ENCODE measurements at regions not wholly inside any gene's neighbourhood (a gene's known extent, or its start where the extent isn't known, plus 50 kb on each side); places are given as distances from the start of the nearest gene placed in this dataset.

GRCh38 chr4:175871774-175872405, 59.8 kb upstream of the GPM6A start:
- no peak for DNase-seq (ENCODE audit: low read depth)
- TF ChIP-seq, protein P1, sequence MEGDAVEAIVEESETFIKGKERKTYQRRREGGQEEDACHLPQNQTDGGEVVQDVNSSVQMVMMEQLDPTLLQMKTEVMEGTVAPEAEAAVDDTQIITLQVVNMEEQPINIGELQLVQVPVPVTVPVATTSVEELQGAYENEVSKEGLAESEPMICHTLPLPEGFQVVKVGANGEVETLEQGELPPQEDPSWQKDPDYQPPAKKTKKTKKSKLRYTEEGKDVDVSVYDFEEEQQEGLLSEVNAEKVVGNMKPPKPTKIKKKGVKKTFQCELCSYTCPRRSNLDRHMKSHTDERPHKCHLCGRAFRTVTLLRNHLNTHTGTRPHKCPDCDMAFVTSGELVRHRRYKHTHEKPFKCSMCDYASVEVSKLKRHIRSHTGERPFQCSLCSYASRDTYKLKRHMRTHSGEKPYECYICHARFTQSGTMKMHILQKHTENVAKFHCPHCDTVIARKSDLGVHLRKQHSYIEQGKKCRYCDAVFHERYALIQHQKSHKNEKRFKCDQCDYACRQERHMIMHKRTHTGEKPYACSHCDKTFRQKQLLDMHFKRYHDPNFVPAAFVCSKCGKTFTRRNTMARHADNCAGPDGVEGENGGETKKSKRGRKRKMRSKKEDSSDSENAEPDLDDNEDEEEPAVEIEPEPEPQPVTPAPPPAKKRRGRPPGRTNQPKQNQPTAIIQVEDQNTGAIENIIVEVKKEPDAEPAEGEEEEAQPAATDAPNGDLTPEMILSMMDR (IDR thresholded peaks at IDR 0.05; ENCODE audit: control insufficient read depth, insufficient read depth, low read depth, low read length, missing control alignments) = no peak
- H3K4me3 ChIP-seq (ENCODE audit: control insufficient read depth, low read depth, low read length) = no peak overlapping the region

DNA sequence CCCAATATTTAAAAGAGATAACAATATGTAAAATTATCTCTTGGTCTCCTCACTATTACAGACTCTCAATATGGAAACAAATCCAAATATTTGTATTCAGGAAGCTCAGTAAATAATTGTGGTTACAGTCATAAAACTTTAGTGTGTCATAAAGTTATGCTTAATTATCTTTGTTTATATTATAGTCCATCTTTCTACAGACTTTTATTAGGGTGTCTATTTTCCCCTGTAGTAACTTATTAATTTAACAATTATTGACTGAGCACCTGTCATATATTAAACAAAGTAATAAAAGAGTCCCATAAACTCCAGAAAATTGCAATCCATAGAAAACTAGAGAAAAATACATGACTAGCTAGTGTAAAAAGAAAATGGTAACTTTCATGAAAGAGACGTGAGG, 61.6 kb upstream of the GPM6A start:
- H3K4me3 ChIP-seq (ENCODE audit: control insufficient read depth, low read depth, low read length) = no peak overlapping the region
- TF ChIP-seq, protein P1 (IDR thresholded peaks at IDR 0.05; ENCODE audit: control insufficient read depth, insufficient read depth, low read depth, low read length, missing control alignments) = no peak
- DNase-seq (ENCODE audit: low read depth) = no peak

DNA sequence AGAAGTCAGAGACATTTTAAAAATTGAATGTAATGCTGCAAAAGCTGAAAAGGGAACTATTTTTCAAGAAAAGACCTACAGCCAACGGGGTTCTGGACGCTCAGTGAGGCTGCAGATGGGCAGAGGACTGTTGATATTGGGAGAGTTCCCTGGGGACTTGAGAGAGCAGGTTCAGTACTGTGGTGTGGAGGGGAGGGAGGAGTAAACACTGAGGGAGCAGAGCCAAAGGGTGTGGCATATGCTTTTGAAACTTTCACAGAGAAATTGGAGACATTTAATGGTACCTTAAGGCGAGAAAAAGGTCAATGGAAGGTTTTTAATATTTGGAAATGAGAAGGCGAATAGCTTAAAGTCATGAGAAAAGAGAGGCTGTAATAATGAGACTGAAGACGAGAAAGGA, 62.2 kb upstream of the GPM6A start:
- DNase-seq (ENCODE audit: low read depth) = no peak
- TF ChIP-seq, protein P1 (IDR thresholded peaks at IDR 0.05; ENCODE audit: control insufficient read depth, insufficient read depth, low read depth, low read length, missing control alignments) = no peak
- no peak overlapping the region for H3K4me3 ChIP-seq (ENCODE audit: control insufficient read depth, low read depth, low read length)

DNA sequence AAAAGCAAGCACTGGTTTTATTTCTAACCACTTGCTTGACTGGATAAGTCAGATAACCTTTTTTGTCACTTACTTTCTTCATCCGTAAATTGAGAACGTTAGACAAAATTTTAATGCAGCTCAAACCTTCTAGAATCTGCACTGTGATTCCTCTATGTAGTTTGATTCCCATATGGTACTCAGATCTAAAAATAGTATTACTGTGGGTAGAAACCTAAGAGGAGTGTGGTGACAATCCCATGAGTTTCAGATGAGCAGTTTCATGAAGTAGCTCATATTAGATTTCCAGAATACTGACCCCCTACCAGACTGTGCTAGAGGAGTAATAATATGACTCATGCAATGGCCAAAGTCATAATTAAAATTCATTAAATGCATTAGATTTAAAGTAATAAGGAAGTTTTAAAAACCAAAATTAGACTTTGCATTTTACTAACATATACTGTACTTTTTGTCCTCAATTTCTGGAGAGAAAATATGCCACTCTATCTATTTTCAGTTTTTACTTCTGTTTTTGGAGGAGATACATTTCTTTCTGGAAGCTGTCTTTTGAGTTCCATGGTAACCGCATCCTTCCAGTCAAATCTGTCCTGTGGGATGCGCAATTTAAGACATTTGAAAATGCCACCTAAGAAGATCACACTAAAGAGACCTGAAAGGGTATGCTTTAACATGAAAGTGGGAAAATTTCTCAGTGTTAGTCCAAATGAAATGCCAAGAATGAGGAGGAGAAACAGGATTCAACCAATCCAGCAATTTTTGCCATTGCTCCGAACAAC, 64.1 kb upstream of the GPM6A start:
- no peak for DNase-seq (ENCODE audit: low read depth)
- TF ChIP-seq, protein P1 (IDR thresholded peaks at IDR 0.05; ENCODE audit: control insufficient read depth, insufficient read depth, low read depth, low read length, missing control alignments) = no peak
- no peak overlapping the region for H3K4me3 ChIP-seq (ENCODE audit: control insufficient read depth, low read depth, low read length)

DNA sequence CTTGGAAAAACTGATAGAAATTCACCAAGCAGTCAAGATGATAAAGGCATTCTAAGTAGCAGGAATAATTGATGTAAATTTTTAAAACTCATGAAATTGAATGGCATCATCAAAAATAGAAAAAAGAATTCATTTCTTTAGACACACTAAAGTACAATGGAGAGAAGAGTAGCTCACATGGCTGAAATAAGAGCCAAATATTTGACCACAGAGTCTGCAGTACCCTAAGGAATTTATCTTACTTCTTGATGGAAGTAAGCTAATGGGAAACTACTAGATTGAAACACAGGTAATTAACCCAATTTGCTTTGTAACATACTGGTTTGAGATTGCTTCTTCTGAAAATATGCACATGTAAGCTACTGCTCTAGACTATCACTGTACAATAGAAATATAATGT, 70.8 kb upstream of the GPM6A start:
- no peak for DNase-seq (ENCODE audit: low read depth)
- TF ChIP-seq, protein P1 (IDR thresholded peaks at IDR 0.05; ENCODE audit: control insufficient read depth, insufficient read depth, low read depth, low read length, missing control alignments) = no peak
- H3K4me3 ChIP-seq (ENCODE audit: control insufficient read depth, low read depth, low read length) = no peak overlapping the region

- TF ChIP-seq, protein P1 (IDR thresholded peaks at IDR 0.05; ENCODE audit: control insufficient read depth, insufficient read depth, low read depth, low read length, missing control alignments) = no peak
- no peak for DNase-seq (ENCODE audit: low read depth)
- H3K4me3 ChIP-seq (ENCODE audit: control insufficient read depth, low read depth, low read length) = no peak overlapping the region
These were observed 72.0 kb upstream of the GPM6A start for GRCh38 chr4:175884048-175884447.

Data from AG09309 (cell line).